ENCODE measurements at regions not wholly inside any gene's neighbourhood (a gene's known extent, or its start where the extent isn't known, plus 50 kb on each side); places are given as distances from the start of the nearest gene placed in this dataset.

GRCh38 chr5:146971401-146971800 is 92.8 kb upstream of the PPP2R2B start:
- H3K4me3 ChIP-seq (ENCODE audit: low read depth in 2 of 2, low read length in 1 of 2) = no peak overlapping the region
- no peak overlapping the region for H3K4me2 ChIP-seq
- DNase-seq = no peak
- no peak overlapping the region for H2AFZ ChIP-seq (ENCODE audit: low read depth)
- no peaks in the 10 kb centered on the region for H3K27me3 ChIP-seq (ENCODE audit: insufficient read depth)
- 92% methylated on average over 2 of the region's 2 CpGs for WGBS (ENCODE audit: low lambda C conversion rate)
- no peaks in the 10 kb centered on the region for H4K20me1 ChIP-seq (ENCODE audit: insufficient read depth)
- no peaks in the 10 kb centered on the region for H3K36me3 ChIP-seq (replicated peaks in 1 of 2; ENCODE audit: control insufficient read depth in 1 of 2, insufficient read depth in 2 of 2, low read length in 1 of 2)
- H3K9me2 ChIP-seq = no peaks in the 10 kb centered on the region
- POLR2A ChIA-PET = no interaction called here
- no peak overlapping the region for H3K9ac ChIP-seq
- TF ChIP-seq RAD21 (IDR thresholded peaks at IDR 0.05; ENCODE audit: low read length) (no peak), MXI1 (IDR thresholded peaks at IDR 0.05; ENCODE audit: low read depth, low read length) (no peak), GATA2 (CRISPR knock-in tag; IDR thresholded peaks at IDR 0.05) (no peak), YY1 (IDR thresholded peaks at IDR 0.05; ENCODE audit: low read depth) (no peak), ZBTB33 (IDR thresholded peaks at IDR 0.05; ENCODE audit: borderline replicate concordance, low read depth) (no peak), TAF1 (IDR thresholded peaks at IDR 0.05; ENCODE audit: borderline replicate concordance, low read depth, low read length) (no peak), TCF12 (IDR thresholded peaks at IDR 0.05) (no peak), PBX3 (IDR thresholded peaks at IDR 0.05) (no peak), EP300 (IDR thresholded peaks at IDR 0.05; ENCODE audit: borderline replicate concordance in 1 of 2, low read depth in 1 of 2, low read length in 1 of 2) (no peak), USF1 (IDR thresholded peaks at IDR 0.05; ENCODE audit: borderline replicate concordance, low read depth) (no peak), NRF1 (IDR thresholded peaks at IDR 0.05; ENCODE audit: low read depth, low read length) (no peak), RFX5 (IDR thresholded peaks at IDR 0.05; ENCODE audit: low read length) (no peak), NFIC (IDR thresholded peaks at IDR 0.05; ENCODE audit: borderline replicate concordance) (no peak)
- H3F3A ChIP-seq (replicated peaks; ENCODE audit: insufficient read depth) = no peaks in the 10 kb centered on the region
- CTCF ChIA-PET = interaction anchor here (1.2 kb wide), 1 partner anchor 438 kb away, joined by 6 read pairs; no protein-coding TSS in a partner anchor
- H3K4me1 ChIP-seq (ENCODE audit: control insufficient read depth in 1 of 2, insufficient read depth in 2 of 2, low read depth in 1 of 2, low read length in 1 of 2) = peaks cover 0 to 1% of the 10 kb centered on the region in 2 experiments; a peak in 2 of 4 replicates
- H3K9me3 ChIP-seq = no peaks in the 10 kb centered on the region
- no peak overlapping the region for H3K27ac ChIP-seq (ENCODE audit: low read depth in 2 of 2, low read length in 1 of 2)
- H3K79me2 ChIP-seq (ENCODE audit: insufficient read depth) = no peaks in the 10 kb centered on the region

- Histone ChIP-seq H3K79me2 (ENCODE audit: insufficient read depth) (no peaks in the 10 kb centered on the region), H3K36me3 (replicated peaks in 1 of 2; ENCODE audit: control insufficient read depth in 1 of 2, insufficient read depth in 2 of 2, low read length in 1 of 2) (peaks cover 0 to 5% of the 10 kb centered on the region in 2 experiments), H3K27me3 (ENCODE audit: insufficient read depth) (no peaks in the 10 kb centered on the region), H3K9ac (no peak overlapping the region), H4K20me1 (ENCODE audit: insufficient read depth) (no peaks in the 10 kb centered on the region), H3K9me3 (peaks cover 25% of the 10 kb centered on the region; the same call in 1 of the 2 replicates), H3K9me2 (no peaks in the 10 kb centered on the region), H2AFZ (ENCODE audit: low read depth) (no peak overlapping the region), H3K4me3 (ENCODE audit: low read depth in 2 of 2, low read length in 1 of 2) (no peak overlapping the region), H3K4me1 (ENCODE audit: control insufficient read depth in 1 of 2, insufficient read depth in 2 of 2, low read depth in 1 of 2, low read length in 1 of 2) (no peaks in the 10 kb centered on the region; a peak in 1 of 4 replicates), H3F3A (replicated peaks; ENCODE audit: insufficient read depth) (no peaks in the 10 kb centered on the region), H3K4me2 (no peak overlapping the region), H3K27ac (ENCODE audit: low read depth in 2 of 2, low read length in 1 of 2) (no peak overlapping the region)
- CTCF ChIA-PET = interaction anchor here (0.6 to 1.7 kb wide), 4 partner anchors 202 to 453 kb away, joined by 3 to 5 read pairs (median 4); no protein-coding TSS in a partner anchor
- WGBS (ENCODE audit: low lambda C conversion rate) = 11% methylated on average over 1 of the region's 1 CpG
- no peak for DNase-seq
- POLR2A ChIA-PET = no interaction called here
- no peak for TF ChIP-seq FOXJ3 (CRISPR knock-in tag; IDR thresholded peaks at IDR 0.05)
- TF ChIP-seq CHD2 (IDR thresholded peaks at IDR 0.05; ENCODE audit: low read length, partially characterized antibody) = no peak
- no peak for TF ChIP-seq PBX3 (IDR thresholded peaks at IDR 0.05)
- no peak for TF ChIP-seq SIN3A (IDR thresholded peaks at IDR 0.05; ENCODE audit: borderline replicate concordance, low read depth, low read length)
- TF ChIP-seq POLR2AphosphoS5 (IDR thresholded peaks at IDR 0.05; ENCODE audit: low read depth, low read length) = no peak
- TF ChIP-seq MEF2A (IDR thresholded peaks at IDR 0.05; ENCODE audit: borderline replicate concordance, low read depth) = no peak
- TF ChIP-seq TAF1 (IDR thresholded peaks at IDR 0.05; ENCODE audit: borderline replicate concordance, low read depth, low read length) = no peak
- no peak for TF ChIP-seq ZBTB33 (IDR thresholded peaks at IDR 0.05; ENCODE audit: borderline replicate concordance, low read depth)
- TF ChIP-seq IRF3 (IDR thresholded peaks at IDR 0.05; ENCODE audit: low read depth, low read length) = no peak
- no peak for TF ChIP-seq EZH2phosphoT487 (IDR thresholded peaks at IDR 0.05; ENCODE audit: borderline replicate concordance, low read depth)
Observed at GRCh38 chr5:146986469-146986868, 107.9 kb upstream of the PPP2R2B start.
